ENCODE measurements at regions not wholly inside any gene's neighbourhood (a gene's known extent, or its start where the extent isn't known, plus 50 kb on each side); places are given as distances from the start of the nearest gene placed in this dataset.

- Histone ChIP-seq H3K27me3 (no peaks in the 10 kb centered on the region), H3K4me1 (ENCODE audit: control insufficient read depth in 1 of 2, insufficient read depth in 1 of 2, low read depth in 1 of 2, low read length in 1 of 2) (peaks cover 14 to 16% of the 10 kb centered on the region in 2 experiments), H3K36me3 (no peaks in the 10 kb centered on the region), H3K9me3 (no peaks in the 10 kb centered on the region), H3K4me3 (ENCODE audit: low read depth in 1 of 2, low read length in 1 of 2) (no peak overlapping the region), H3K27ac (no peak overlapping the region)
- TF ChIP-seq CTCF (IDR thresholded peaks at IDR 0.05): no peak
These were observed 187.3 kb upstream of the BCL6 start for GRCh38 chr3:187932530-187932929.

GRCh38 chr3:187935623-187936156 lies 190.4 kb upstream of the BCL6 start:
- H3K4me3 ChIP-seq (ENCODE audit: low read depth in 1 of 2, low read length in 1 of 2): no peak overlapping the region
- no peaks in the 10 kb centered on the region for H3K9me3 ChIP-seq
- H3K27me3 ChIP-seq: no peaks in the 10 kb centered on the region
- TF ChIP-seq CTCF (IDR thresholded peaks at IDR 0.05): no peak
- H3K27ac ChIP-seq: peak overlapping the region; percentile 36
- H3K36me3 ChIP-seq: no peaks in the 10 kb centered on the region
- H3K4me1 ChIP-seq (ENCODE audit: control insufficient read depth in 1 of 2, insufficient read depth in 1 of 2, low read depth in 1 of 2, low read length in 1 of 2): peaks cover 35 to 40% of the 10 kb centered on the region in 2 experiments

- no peaks in the 10 kb centered on the region for H3K36me3 ChIP-seq
- TF ChIP-seq CTCF (IDR thresholded peaks at IDR 0.05): no peak
- H3K27me3 ChIP-seq: no peaks in the 10 kb centered on the region
- no peaks in the 10 kb centered on the region for H3K9me3 ChIP-seq
- H3K4me1 ChIP-seq (ENCODE audit: control insufficient read depth in 1 of 2, insufficient read depth in 1 of 2, low read depth in 1 of 2, low read length in 1 of 2): peaks cover 40 to 47% of the 10 kb centered on the region in 2 experiments
- no peak overlapping the region for H3K4me3 ChIP-seq (ENCODE audit: low read depth in 1 of 2, low read length in 1 of 2)
- peak overlapping the region; percentile 36 for H3K27ac ChIP-seq
These were observed 191.4 kb upstream of the BCL6 start for GRCh38 chr3:187936676-187937075.

GRCh38 chr3:187939891-187940290 lies 194.6 kb upstream of the BCL6 start:
- Histone ChIP-seq H3K27me3 (no peaks in the 10 kb centered on the region), H3K27ac (peak overlapping the region; percentile 78), H3K36me3 (no peaks in the 10 kb centered on the region), H3K4me1 (ENCODE audit: control insufficient read depth in 1 of 2, insufficient read depth in 1 of 2, low read depth in 1 of 2, low read length in 1 of 2) (peaks cover 49 to 57% of the 10 kb centered on the region in 2 experiments), H3K4me3 (ENCODE audit: low read depth in 1 of 2, low read length in 1 of 2) (no peak overlapping the region), H3K9me3 (no peaks in the 10 kb centered on the region)
- TF ChIP-seq CTCF (IDR thresholded peaks at IDR 0.05): no peak

GRCh38 chr3:187941135-187941847 lies 196.0 kb upstream of the BCL6 start:
- Histone ChIP-seq H3K9me3 (no peaks in the 10 kb centered on the region), H3K4me3 (ENCODE audit: low read depth in 1 of 2, low read length in 1 of 2) (no peak overlapping the region), H3K36me3 (no peaks in the 10 kb centered on the region), H3K27me3 (no peaks in the 10 kb centered on the region), H3K4me1 (ENCODE audit: control insufficient read depth in 1 of 2, insufficient read depth in 1 of 2, low read depth in 1 of 2, low read length in 1 of 2) (peaks cover 58 to 64% of the 10 kb centered on the region in 2 experiments), H3K27ac (peak overlapping the region; percentile 24)
- TF ChIP-seq CTCF (IDR thresholded peaks at IDR 0.05): no peak

Measured in neutrophil (primary cell).